ENCODE measurements at regions not wholly inside any gene's neighbourhood (a gene's known extent, or its start where the extent isn't known, plus 50 kb on each side); places are given as distances from the start of the nearest gene placed in this dataset.
"Not testable (repeated sequence)": the region's sequence is repeated elsewhere in the genome, so short reads cannot be mapped to it uniquely, and the experiment has no call there.

GRCh38 chrX:40933132-40933705 lies 152.0 kb upstream of the USP9X start:
- FAIRE-seq (no peak), DNase-seq (ENCODE audit: insufficient read length, low spot score) (no peak)

GRCh38 chrX:40933706-40934425 lies 151.4 kb upstream of the USP9X start:
- FAIRE-seq (no peak), DNase-seq (ENCODE audit: insufficient read length, low spot score) (no peak)
- no peak for TF ChIP-seq POLR2A (IDR thresholded peaks at IDR 0.05; ENCODE audit: low read depth, low read length)

More at GRCh38 chrX:40933132-40933705, 152.0 kb upstream of the USP9X start:
- TF ChIP-seq POLR2A (IDR thresholded peaks at IDR 0.05; ENCODE audit: low read depth, low read length) = no peak

GRCh38 chrX:40936827-40937226 lies 148.4 kb upstream of the USP9X start:
- TF ChIP-seq POLR2A (IDR thresholded peaks at IDR 0.05; ENCODE audit: low read depth, low read length) = no peak
- FAIRE-seq (no peak), DNase-seq (ENCODE audit: insufficient read length, low spot score) (no peak)

- DNase-seq (ENCODE audit: insufficient read length, low spot score) = no peak
- TF ChIP-seq POLR2A (IDR thresholded peaks at IDR 0.05; ENCODE audit: low read depth, low read length) = no peak
- no peak for FAIRE-seq
Measured at GRCh38 chrX:40938423-40938822, 146.8 kb upstream of the USP9X start.

- FAIRE-seq (no peak), DNase-seq (ENCODE audit: insufficient read length, low spot score) (no peak)
- TF ChIP-seq POLR2A (IDR thresholded peaks at IDR 0.05; ENCODE audit: low read depth, low read length) = no peak
Measured at GRCh38 chrX:40943093-40943641, 142.1 kb upstream of the USP9X start.

GRCh38 chrX:40945361-40945713 lies 139.9 kb upstream of the USP9X start:
- no peak for FAIRE-seq
- TF ChIP-seq POLR2A (IDR thresholded peaks at IDR 0.05; ENCODE audit: low read depth, low read length) = no peak
- DNase-seq (ENCODE audit: insufficient read length, low spot score) = no peak

- DNase-seq (ENCODE audit: insufficient read length, low spot score) (no peak), FAIRE-seq (no peak)
- TF ChIP-seq POLR2A (IDR thresholded peaks at IDR 0.05; ENCODE audit: low read depth, low read length) = no peak
Measured at GRCh38 chrX:40947276-40947675, 138.0 kb upstream of the USP9X start.

- FAIRE-seq (no peak), DNase-seq (ENCODE audit: insufficient read length, low spot score) (no peak)
- no peak for TF ChIP-seq POLR2A (IDR thresholded peaks at IDR 0.05; ENCODE audit: low read depth, low read length)
Measured at GRCh38 chrX:40949071-40949470, 136.2 kb upstream of the USP9X start.

GRCh38 chrX:40950546-40950945 lies 134.7 kb upstream of the USP9X start:
- FAIRE-seq = no peak
- TF ChIP-seq POLR2A (IDR thresholded peaks at IDR 0.05; ENCODE audit: low read depth, low read length) = no peak
- no peak for DNase-seq (ENCODE audit: insufficient read length, low spot score)

- not testable (repeated sequence) for DNase-seq (ENCODE audit: insufficient read length, low spot score); FAIRE-seq
Measured at GRCh38 chrX:40951407-40951806, 133.8 kb upstream of the USP9X start.

- DNase-seq (ENCODE audit: insufficient read length, low spot score) (no peak), FAIRE-seq (no peak)
- TF ChIP-seq POLR2A (IDR thresholded peaks at IDR 0.05; ENCODE audit: low read depth, low read length) = no peak
Measured at GRCh38 chrX:40952855-40953254, 132.4 kb upstream of the USP9X start.

GRCh38 chrX:40953369-40953768 lies 131.9 kb upstream of the USP9X start:
- no peak for TF ChIP-seq POLR2A (IDR thresholded peaks at IDR 0.05; ENCODE audit: low read depth, low read length)
- DNase-seq (ENCODE audit: insufficient read length, low spot score) = no peak
- no peak for FAIRE-seq

GRCh38 chrX:40960041-40960440 lies 125.2 kb upstream of the USP9X start:
- no peak for TF ChIP-seq POLR2A (IDR thresholded peaks at IDR 0.05; ENCODE audit: low read depth, low read length)
- no peak for DNase-seq (ENCODE audit: insufficient read length, low spot score)
- FAIRE-seq = no peak

GRCh38 chrX:40962793-40963407 lies 122.3 kb upstream of the USP9X start:
- no peak for TF ChIP-seq POLR2A (IDR thresholded peaks at IDR 0.05; ENCODE audit: low read depth, low read length)
- FAIRE-seq (no peak), DNase-seq (ENCODE audit: insufficient read length, low spot score) (no peak)

GRCh38 chrX:40964008-40964407 lies 121.2 kb upstream of the USP9X start:
- no peak for TF ChIP-seq POLR2A (IDR thresholded peaks at IDR 0.05; ENCODE audit: low read depth, low read length)
- DNase-seq (ENCODE audit: insufficient read length, low spot score) (no peak), FAIRE-seq (no peak)

Measured in H54 (cell line).